Stimulated activated CD4-positive, alpha-beta T cell treated with anti-CD3 and anti-CD28 coated beads, Interleukin-1b, Interleukin-23, amount 100 ng/mL, for 24 hours (primary cell): ENCODE measurements at regions not wholly inside any gene's neighbourhood (a gene's known extent, or its start where the extent isn't known, plus 50 kb on each side); places are given as distances from the start of the nearest gene placed in this dataset.
"Not testable (repeated sequence)": the region's sequence is repeated elsewhere in the genome, so short reads cannot be mapped to it uniquely, and the experiment has no call there.

Source experiments
- DNase-seq, 4 experiments: peaks; one replicate each; pipeline ENCODE4 v3.0.0-alpha.2; 2020; ENCODE audit warnings: low read depth in 4 of 4, low spot score in 1 of 4

DNA sequence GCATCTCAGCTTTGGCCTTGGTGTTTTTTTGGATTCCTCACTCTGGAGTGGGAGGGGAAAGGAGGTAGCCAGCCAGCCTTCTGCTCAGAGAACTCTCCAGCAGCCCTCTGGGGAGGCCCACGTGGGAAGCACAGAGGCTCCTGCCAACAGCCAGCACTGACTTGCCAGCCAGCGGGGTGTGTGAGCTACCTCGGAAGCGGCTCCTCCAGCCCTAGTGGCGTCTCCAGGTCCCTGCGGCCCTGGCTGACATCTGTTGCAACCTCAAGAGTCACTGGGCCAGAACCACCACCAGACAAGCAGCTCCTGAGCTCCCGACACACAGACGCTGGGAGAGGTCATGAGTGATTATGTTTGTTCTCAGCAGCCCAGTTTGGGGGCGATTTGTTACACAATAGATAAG, 180.2 kb upstream of the FZD8 start:
- DNase-seq: no peak

DNA sequence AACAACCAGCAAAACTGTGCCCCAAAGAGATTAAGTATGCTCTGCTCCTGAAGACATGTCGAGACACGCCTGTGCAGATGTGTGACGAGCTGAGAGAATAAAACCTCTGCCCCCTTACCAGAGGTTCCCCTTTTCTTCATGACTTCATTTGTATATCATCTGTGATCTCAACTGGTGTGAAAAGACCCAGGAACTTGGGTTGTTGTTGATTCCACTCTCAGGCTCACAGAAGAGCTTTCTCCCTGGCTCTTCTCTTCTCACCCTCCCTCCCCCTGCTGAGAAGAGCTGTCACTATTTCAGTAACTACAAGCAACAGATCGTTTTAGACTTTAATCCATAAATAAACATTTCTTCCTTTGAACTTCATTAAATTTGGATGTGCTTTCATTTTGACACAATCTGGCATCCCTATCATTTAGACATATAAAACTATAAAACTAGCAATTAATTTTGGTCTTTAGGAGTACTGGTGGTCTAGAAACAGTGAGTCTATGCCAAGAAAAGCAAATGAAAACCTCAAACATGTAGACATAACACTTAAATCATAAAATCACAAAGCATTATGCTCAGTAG, 179.3 kb upstream of the FZD8 start:
- no peak for DNase-seq

DNA sequence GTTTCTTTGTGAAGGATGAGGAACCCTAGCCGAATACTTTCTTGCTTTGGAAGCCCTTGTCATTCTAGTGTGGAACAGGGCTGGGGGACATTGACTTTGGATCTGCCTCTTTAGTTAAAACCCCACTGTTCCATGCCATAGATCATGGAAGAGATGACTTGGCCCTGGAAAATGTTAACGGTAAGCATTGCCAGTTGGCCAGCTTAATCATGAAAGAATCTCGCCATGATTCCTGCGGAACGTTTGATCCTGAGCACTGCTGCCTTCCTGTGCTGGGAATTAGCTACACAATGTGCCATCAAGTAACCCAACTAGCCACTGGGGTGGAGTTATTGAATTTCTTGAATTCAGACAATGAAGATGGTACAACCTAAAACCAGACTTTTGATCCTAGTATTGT, 177.6 kb upstream of the FZD8 start:
- DNase-seq: no peak

DNA sequence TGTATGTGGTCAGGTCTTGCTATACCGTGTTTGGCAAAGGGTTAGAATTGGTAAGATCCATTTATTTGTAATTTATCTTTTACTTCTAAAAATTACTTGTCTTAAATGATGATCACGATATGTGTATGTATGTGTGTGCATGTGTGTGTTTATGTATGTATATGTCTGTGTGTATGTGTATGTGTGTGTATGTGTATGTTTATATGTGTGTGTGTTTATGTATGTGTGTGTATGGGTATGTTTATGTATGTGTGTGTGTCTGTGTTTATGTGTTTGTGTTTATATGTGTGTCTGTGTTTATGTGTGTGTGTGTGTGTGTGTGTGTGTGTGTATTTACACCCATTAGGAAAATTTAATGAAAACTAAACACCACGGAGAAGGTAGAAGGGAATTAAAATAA, 176.9 kb upstream of the FZD8 start:
- no peak for DNase-seq

DNA sequence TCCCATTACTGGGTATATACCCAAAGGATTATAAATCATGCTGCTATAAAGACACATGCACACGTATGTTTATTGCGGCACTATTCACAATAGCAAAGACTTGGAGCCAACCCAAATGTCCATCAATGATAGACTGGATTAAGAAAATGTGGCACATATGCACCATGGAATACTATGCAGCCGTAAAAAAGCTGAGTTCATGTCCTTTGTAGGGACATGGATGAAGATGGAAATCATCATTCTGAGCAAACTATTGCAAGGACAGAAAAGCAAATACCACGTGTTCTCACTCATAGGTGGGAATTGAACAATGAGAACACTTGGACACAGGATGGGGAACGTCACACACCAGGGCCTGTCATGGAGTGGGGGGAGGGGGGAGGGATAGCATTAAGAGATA, 175.0 kb upstream of the FZD8 start:
- not testable (repeated sequence) for DNase-seq

DNA sequence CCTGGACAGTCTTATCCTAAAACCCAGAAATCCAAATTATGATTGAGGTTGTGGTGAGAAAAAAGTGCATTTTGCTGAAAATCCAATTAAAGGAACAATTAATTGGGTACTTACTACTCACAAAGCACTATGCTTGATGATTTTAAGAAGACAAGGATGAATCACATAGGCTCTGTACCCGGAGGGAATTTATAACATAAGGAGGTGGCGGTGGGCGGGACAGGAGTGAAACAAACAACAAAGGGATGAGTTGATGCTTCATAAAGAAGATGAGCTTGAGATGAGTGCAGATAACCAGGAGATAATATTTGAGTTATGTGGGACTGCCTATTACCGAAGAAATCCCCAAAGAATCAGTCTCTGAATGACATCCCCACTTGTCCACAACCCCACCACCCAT, 171.1 kb upstream of the FZD8 start:
- no peak for DNase-seq

DNA sequence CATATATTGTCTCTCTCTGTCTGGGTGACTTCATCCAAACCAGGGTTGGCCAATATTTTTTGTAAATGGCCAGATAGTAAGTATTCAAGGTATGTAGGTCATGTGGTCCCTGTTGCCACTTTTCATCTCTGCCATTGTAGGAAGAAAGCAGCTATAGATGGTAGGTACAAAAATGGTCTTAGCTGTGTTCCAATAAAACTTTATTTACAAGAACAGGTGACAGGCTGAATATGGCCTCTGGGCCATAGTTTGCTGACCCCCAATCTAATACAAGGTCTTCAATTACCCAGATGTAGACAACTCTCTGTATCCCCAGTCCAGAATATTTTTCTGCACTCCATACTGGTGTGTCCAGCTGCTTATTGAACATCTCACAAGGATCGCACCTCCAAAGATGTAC, 166.2 kb upstream of the FZD8 start:
- DNase-seq: no peak

DNA sequence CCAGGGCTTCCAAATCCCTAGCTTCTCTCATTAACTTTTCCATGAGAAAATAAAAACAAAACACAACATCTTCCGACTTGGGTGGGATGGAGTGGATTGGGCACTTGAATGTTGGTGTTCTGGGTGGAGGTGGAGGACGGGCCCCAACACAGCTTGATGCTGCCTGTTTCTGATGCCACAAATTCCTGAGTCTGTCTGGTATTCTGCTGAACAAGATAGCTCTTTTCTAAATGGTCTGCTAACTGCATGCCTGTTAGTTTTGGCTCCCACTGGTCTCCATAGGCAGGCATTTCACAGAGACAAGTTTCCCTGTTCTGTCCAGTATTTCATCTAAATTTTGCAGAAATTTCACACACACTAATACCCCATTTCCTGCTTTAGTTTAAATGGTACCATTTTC, 160.9 kb upstream of the FZD8 start:
- DNase-seq: no peak

DNA sequence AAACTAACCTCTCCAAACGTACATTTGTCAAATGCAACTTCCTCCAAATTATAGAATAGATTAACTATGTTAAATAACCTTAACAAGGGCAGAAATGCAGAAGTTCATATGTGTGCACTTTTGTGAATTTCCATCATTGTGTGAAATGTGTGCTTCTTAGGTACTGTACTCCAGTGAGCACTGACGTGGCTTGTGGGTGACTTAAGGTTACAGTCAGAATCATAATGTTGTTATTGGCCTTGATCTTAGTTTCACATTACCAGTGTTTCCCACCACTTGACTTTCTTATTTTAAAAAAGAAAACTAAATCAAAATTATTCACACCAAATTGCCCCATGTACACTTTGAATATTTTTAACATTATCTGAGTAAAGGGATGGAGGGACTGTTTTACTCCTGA, 155.1 kb upstream of the FZD8 start:
- DNase-seq: no peak

DNA sequence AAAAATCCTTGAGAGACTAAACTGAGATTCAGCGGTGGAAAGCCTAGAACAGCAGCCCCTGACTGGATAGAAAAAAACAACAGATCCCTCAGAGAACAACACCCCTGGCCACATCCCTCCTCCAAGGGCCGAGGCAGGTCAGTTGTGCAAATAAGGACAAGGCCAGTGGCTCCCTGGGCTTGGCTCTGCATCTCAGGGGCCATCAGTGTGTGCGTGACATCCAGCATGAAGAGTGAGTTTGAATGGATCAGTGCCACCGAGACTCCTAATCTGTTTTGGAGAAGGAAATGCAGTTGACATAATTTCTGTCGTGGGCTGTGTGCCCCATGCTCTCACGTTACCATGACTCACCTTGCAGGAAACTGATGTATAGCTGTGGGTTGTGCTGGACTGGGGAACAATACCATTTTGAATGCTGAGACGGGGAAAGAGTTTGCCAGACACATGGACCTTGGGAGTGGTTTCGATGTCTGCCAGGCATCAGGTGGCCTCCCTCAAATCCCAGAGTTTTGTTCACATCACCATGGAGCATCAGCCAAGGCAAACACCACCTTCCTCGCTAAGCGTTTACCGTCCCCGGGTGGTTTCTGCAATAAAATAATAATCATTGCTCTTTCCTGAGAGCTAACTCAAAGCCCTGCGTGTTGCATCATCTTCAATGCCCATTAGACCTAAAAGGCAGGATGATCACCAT, 153.2 kb upstream of the FZD8 start:
- DNase-seq: no peak

DNA sequence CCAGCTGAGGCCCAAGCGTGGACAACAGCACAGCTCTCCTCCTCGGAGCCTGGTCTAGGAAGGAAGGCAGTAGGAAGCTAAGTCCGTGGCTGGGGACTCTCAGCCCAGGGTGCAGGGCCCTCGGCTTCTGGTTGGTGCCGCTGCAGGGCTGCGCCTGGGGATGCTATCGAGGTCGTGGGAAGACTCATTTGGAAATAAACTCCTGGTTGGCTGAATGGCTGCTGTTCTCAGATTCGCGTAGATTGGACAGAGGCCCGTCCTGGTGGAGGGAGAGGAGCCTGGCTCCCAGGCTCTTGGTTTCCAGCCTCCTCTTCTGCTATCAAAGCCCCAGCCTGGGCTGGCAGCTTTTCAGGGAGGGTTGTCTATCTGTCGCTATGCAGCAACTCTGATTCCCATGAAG, 152.6 kb upstream of the FZD8 start:
- DNase-seq: no peak

DNA sequence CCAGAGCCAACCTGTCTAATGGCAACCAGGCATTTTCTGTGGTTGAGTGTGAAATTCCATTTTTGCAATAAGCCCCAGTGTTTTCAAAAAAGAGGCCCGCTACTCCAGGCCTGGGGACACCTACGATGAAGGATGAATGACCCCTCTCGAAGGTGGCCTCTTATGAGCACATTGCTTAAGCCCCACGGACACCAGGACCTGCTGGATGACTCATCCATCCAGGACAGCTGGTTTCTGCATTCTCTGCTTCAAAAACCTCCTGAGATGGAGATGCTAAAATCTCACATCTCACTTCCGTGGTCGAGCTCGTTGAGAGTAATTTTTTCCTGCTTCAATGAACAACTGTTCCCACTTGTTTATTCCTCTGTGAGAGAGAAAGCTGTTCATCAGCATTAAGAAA, 150.2 kb upstream of the FZD8 start:
- no peak for DNase-seq

DNA sequence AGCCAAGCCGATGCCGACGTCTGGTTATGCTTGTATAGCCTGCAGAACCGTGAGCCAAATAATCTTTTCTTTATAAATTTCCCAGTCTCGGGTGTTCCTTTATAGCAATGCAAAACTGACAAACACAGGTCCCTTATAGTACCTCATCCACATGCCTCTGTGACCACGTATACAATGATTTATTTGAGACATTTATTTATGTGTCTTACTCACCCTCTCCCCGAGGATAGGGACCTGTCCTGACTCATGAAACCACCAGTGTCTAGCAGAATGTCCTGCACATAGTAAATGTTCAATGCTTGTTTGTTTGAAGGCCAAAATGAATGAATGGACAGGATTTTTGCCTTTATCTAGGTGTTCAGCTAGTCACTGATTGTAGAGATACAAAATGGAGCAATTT, 147.9 kb upstream of the FZD8 start:
- DNase-seq: no peak

DNA sequence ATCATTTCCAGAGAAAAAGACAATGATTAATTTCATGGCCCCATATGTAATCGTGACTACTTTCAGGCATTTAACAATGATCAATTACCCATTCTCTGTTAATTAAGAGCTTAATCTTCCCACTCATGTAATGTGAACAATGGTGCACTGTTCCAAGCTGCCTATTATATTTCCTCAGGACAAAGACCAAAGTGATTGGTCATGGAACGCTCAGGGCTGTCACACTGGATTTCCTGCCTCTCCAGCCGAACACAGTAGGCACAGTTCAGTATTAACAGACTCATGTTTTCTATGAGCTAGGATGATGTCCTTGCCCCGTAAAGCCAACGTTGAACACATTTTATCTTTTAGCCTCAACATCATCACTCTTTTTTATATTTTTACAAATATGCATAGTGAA, 142.7 kb upstream of the FZD8 start:
- DNase-seq: no peak

DNA sequence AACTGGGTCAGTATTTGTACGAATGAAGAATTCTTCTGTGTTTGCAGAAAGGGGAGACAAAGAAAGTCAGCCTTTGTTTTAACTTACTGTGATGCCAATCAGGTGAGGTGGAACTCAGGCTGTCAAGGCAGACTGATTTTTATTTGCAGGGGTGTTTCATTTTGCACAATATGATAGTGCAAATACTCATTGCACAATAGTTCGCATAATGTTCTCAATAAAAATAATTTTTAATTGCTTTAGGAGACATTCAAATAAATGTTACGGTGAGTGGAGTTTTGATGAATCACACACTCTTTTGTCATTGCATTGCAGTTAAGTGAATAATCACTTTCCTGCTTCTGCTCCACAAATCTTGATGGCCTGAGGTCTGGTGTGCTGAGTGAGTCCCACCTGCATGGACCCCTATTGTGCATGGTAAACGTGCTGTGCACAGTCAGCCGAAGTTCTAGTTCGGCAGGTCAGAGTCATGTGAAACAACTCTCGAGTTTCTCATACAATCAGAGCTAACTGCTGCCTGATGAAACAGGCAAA, 141.3 kb upstream of the FZD8 start:
- DNase-seq: no peak

DNA sequence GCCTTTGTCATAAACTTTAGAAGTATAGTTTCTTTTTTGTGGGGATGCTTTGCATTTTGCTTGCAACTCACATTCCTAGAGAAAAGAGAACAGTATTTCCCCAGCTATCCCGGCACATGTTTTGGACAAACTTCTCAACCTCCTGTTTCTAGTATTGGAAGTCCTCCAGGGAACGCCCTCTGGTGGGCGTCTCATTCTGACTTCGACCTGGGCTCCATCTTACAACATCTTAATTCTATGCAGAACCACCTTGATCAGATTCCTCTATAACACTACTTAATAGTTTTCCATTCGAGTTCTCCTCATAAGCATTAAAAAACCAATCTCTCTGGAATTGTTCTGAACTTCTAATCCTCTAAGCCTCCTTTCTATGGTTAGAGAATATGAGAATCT, 139.5 kb upstream of the FZD8 start:
- no peak for DNase-seq

DNA sequence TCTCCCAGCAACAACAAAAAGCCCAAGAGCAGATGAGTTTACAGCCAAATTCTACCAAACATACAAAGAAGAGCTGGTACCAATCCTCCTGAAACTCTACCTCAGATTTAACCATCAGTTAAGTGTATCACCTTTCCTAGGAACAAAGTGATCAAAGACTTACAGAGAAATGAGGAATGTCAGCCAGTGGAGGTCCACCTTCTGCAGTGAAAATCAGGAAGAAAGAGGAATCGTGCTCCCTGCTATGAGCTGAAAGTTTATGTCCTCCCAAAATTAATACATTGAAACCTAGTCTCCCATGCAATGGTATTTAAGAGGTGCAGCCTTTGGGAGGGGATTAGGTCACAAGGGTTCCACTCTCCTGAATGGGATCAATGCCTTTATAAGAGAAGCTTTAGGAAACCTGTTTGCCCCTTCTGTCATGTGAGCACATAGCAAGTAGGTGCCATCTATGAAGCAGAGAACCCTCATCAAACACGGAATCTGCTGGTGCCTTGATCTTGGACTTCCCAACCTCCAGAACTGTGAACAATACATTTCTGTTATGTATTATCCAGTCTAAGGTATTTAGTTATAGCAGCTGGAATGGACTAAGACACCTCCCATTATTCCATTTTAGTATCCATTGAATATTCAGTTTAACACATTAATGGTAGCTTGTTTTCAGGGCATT, 139.0 kb upstream of the FZD8 start:
- DNase-seq: no peak

DNA sequence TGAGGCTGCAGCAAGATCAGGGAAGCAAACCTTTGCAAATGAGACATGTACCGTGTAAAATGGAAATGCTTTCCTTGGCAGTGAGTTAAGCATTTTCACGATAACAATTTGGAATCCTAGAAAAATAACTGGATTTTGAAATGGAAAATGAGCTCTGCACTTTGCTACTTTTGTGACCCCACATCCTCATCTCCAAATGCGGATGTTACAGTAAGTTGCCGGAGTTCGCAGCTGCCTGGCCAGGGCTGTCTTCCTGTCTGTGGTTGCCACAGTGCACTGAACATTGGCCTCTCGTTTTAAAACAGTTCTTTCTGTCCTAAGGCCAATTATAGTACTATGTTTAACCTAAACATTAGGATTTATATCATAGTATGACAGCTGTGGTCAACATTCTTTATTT, 136.2 kb upstream of the FZD8 start:
- DNase-seq: no peak

DNA sequence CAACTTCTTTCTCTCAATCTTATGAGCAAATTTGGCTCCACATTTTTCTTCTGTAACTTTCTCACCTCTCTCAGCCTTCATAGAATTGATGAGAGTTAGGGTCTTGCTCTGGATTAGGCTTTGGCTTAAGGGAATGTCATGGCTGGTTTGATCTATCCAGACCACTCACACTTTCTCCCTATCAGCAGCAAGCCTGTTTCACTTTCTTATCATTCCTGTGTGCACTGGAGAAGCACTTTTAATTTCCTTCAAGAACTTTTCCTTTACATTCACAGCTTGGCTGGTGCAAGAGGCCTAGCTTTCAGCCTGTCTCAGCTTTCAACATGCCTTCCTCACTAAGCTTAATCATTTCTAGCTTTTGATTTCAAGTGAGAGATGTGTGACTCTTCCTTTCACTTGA, 134.5 kb upstream of the FZD8 start:
- DNase-seq: not testable (repeated sequence)

DNA sequence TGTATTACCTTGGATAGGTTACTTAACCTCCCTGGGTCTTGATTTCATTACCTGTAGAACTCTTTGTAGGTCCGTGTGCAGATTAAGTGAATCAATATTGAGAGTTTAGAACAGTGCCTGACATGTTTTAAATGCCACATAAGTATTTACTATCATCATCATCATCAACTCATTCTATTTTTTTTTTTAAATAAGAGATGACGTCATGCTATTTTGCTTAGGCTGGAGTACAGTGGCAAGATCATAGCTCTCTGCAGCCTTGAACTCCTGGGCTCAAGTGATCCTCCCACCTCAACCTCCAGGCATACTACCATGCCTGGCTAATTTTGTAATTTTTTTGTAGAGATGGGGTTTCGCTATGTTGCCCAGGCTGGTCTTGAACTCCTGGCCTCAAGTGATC, 132.0 kb upstream of the FZD8 start:
- DNase-seq: no peak

DNA sequence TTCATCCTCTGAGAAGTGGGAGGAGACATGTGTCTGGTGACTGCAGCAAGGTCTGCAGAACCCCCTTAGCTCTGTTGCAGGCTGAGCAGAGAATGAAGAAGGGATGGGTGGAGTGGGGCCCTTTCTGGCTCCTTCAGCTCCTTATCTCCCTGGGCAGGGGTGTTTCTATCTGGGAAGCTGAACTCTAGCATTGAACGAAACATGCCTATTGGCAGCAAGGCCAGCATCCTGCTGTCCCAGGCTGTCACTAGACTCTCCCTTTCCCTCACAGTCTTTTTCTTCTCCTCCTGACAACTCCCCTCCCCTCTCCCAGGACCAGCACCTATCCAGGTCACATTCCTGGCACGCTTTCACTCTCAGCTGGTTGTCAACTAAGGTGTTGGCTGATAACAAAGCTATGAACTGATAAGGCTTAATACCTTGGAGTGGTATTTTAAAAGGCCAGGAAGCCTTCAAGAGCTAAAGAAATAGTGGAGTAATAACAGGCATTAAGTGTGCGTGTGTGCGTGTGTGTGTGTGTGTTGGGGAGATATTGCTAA, 128.8 kb upstream of the FZD8 start:
- no peak for DNase-seq

DNA sequence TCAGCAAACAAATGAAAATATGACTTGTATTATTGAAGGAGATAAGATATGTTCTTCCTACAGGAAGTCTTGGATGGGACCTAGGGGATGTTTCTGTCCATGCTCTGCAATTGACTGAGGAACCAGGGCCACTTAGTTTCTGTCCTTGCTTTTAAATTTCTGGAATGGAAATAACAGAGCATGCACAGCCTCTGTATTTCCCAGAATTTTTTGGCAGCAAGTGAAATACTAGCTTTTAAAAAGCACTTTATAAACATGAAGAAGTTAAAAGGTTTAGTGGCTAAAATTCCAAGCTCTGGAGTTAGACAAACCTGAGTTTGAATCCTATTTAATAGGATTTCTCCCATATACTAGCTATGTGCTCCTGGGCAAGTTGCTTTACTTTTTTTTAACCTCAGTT, 127.7 kb upstream of the FZD8 start:
- no peak for DNase-seq
